ENCODE measurements at regions not wholly inside any gene's neighbourhood (a gene's known extent, or its start where the extent isn't known, plus 50 kb on each side); places are given as distances from the start of the nearest gene placed in this dataset.

- Mint-ChIP-seq H3K4me3 (no peak overlapping the region), H3K9me3 (peaks cover 11% of the 10 kb centered on the region), H3K27ac (no peak overlapping the region), H3K36me3 (peaks cover 39% of the 10 kb centered on the region), H3K27me3 (no peaks in the 10 kb centered on the region), H3K4me1 (peaks cover 42% of the 10 kb centered on the region)
- no peak for DNase-seq
- CTCF ChIA-PET, result no interaction called here
These were observed 52.8 kb upstream of the SVIL start for GRCh38 chr10:29687421-29688164.

DNA sequence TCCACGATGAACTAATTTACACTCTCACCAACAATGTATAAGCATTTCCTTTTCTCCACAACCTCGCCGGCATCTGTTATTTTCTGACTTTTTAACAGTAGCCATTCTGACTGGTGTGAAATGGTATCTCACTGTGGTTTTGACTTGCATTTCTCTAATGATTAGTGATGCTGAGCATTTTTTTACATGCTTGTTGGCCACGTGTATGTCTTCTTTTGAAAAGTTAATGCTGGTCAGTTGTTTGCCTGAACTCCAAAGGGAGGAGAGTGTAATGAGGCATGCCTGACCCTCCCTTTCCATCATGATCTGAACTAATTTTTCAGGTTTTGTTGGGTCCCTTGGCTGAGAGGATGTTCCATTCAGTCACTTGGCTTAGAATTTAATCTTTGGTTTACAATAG is 50.7 kb upstream of the SVIL start:
- Mint-ChIP-seq H3K27ac (no peak overlapping the region), H3K9me3 (peaks cover 16% of the 10 kb centered on the region), H3K4me1 (peaks cover 60% of the 10 kb centered on the region), H3K4me3 (no peak overlapping the region), H3K36me3 (peaks cover 54% of the 10 kb centered on the region), H3K27me3 (no peaks in the 10 kb centered on the region)
- no peak for DNase-seq
- CTCF ChIA-PET, result no interaction called here
